PC-9 (cell line): ENCODE measurements at regions not wholly inside any gene's neighbourhood (a gene's known extent, or its start where the extent isn't known, plus 50 kb on each side); places are given as distances from the start of the nearest gene placed in this dataset.

Source experiments
- BruUV-seq: library from RNA; stranded (reverse); fragments of 400-500 nt; replicated peaks from 2 replicates; lab custom pipeline; 2021; lab: Mats Ljungman, UMichigan
- CTCF ChIA-PET: fragments of 300-600 bp; sonication (Branson Sonifier 250); formaldehyde crosslinking; loops from one replicate; lab custom pipeline; 2022; ENCODE audit warnings: antibody characterized with exemption; lab: Charles Lee
- POLR2A ChIA-PET: fragments of 300-600 bp; sonication (Branson Sonifier 250); formaldehyde crosslinking; loops from one replicate; lab custom pipeline; 2022; ENCODE audit warnings: antibody characterized with exemption; ENCODE audit not compliant: unreplicated experiment; lab: Charles Lee
- DNase-seq, 2 experiments: peaks; one replicate each; pipeline versions ENCODE4 v3.0.0 to v3.0.0-alpha.2; 2015 to 2022; ENCODE audit warnings: mixed read lengths in 1 of 2
- H2AFZ ChIP-seq: fragments of 200-600 bp; sonication (generic); 2 replicates; pipeline ENCODE4 v1.8.1; 2017; ENCODE audit warnings: antibody characterized with exemption
- H3F3A ChIP-seq: fragments of 200-600 bp; sonication (generic); 2 replicates; pipeline ENCODE4 v1.8.1; 2017; ENCODE audit warnings: antibody characterized with exemption, mild to moderate bottlenecking, low read depth; ENCODE audit not compliant: insufficient read depth
- H3K27ac ChIP-seq: fragments of 200-600 bp; sonication (generic); 2 replicates; pipeline ENCODE4 v1.6.1; 2016; ENCODE audit warnings: mixed run types
- H3K27me3 ChIP-seq: fragments of 200-600 bp; sonication (generic); 2 replicates; pipeline ENCODE4 v1.6.1; 2016; ENCODE audit warnings: low read depth, mixed run types; ENCODE audit not compliant: insufficient read depth
- H3K36me3 ChIP-seq: fragments of 200-600 bp; sonication (generic); 2 replicates; pipeline ENCODE4 v1.6.1; 2016; ENCODE audit warnings: low read depth, mixed run types
- H3K4me1 ChIP-seq: fragments of 200-600 bp; sonication (generic); replicated peaks from 2 replicates; pipeline ENCODE4 v1.6.1; 2016; ENCODE audit warnings: mixed run types; ENCODE audit not compliant: insufficient read depth
- H3K4me2 ChIP-seq: fragments of 200-600 bp; sonication (generic); 2 replicates; pipeline ENCODE4 v1.6.1; 2017; ENCODE audit warnings: mixed run types
- H3K4me3 ChIP-seq: fragments of 200-600 bp; sonication (generic); 2 replicates; pipeline ENCODE4 v1.6.1; 2016; ENCODE audit warnings: mixed run types
- H3K79me2 ChIP-seq: fragments of 200-600 bp; sonication (generic); 2 replicates; pipeline ENCODE4 v1.6.1; 2017; ENCODE audit warnings: low read depth, mixed run types
- H3K9me2 ChIP-seq: fragments of 200-600 bp; sonication (generic); 2 replicates; pipeline ENCODE4 v1.8.1; 2017; ENCODE audit warnings: mild to moderate bottlenecking; ENCODE audit not compliant: insufficient read depth
- H3K9me3 ChIP-seq: fragments of 200-600 bp; sonication (generic); 2 replicates; pipeline ENCODE4 v1.8.1; 2016; ENCODE audit warnings: low read depth; ENCODE audit not compliant: insufficient read depth
- H4K20me1 ChIP-seq: fragments of 200-600 bp; sonication (generic); 2 replicates; pipeline ENCODE4 v1.8.1; 2017; ENCODE audit not compliant: insufficient read depth
- CTCF ChIP-seq: fragments of 200-600 bp; sonication (generic); conservative IDR thresholded peaks from 2 replicates; pipeline ENCODE4 v1.6.1; 2017; ENCODE audit warnings: mixed run types, antibody characterized with exemption, mild to moderate bottlenecking, moderate library complexity
- EZH2 ChIP-seq: fragments of 200-600 bp; sonication (generic); IDR thresholded peaks from 2 replicates; pipeline ENCODE4 v1.8.0; 2017; ENCODE audit warnings: antibody characterized with exemption, low read depth
- intact Hi-C: fragments of 100-400 bp; cut with micrococcal nuclease; formaldehyde crosslinking; loops from one replicate; pipeline ENCODE4 v1.10.0; 2022; ENCODE audit not compliant: unreplicated experiment

- Histone ChIP-seq H3K36me3 (no peaks in the 10 kb centered on the region), H3K79me2 (no peaks in the 10 kb centered on the region), H4K20me1 (no peaks in the 10 kb centered on the region), H3K4me2 (no peak overlapping the region), H3K9me3 (no peaks in the 10 kb centered on the region), H3K27me3 (no peaks in the 10 kb centered on the region), H3K9me2 (no peaks in the 10 kb centered on the region), H2AFZ (no peak overlapping the region), H3K4me1 (no peaks in the 10 kb centered on the region), H3K4me3 (no peak overlapping the region), H3K27ac (no peak overlapping the region), H3F3A (no peaks in the 10 kb centered on the region)
- no peak for DNase-seq
- ChIA-PET POLR2A (no interaction called here), CTCF (no interaction called here)
- TF ChIP-seq CTCF (no peak), EZH2 (no peak)
- intact Hi-C loops = no loop called here
- no TSS peak for BruUV-seq
Measured at GRCh38 chr22:27517361-27518155, 284.0 kb downstream of the MN1 start.

- ChIA-PET CTCF (no interaction called here), POLR2A (no interaction called here)
- H3K4me1 ChIP-seq = no peaks in the 10 kb centered on the region
- intact Hi-C loops = no loop called here
- no peak overlapping the region for H3K4me2 ChIP-seq
- H3K36me3 ChIP-seq = no peaks in the 10 kb centered on the region
- no peak overlapping the region for H3K27ac ChIP-seq
- H2AFZ ChIP-seq = no peak overlapping the region
- no peaks in the 10 kb centered on the region for H4K20me1 ChIP-seq
- no peaks in the 10 kb centered on the region for H3K27me3 ChIP-seq
- H3K9me2 ChIP-seq = no peaks in the 10 kb centered on the region
- no peak for DNase-seq
- no peak overlapping the region for H3K4me3 ChIP-seq
- TF ChIP-seq CTCF = no peak
- no peak for TF ChIP-seq EZH2
- H3F3A ChIP-seq = no peaks in the 10 kb centered on the region
- BruUV-seq = no TSS peak
- H3K79me2 ChIP-seq = no peaks in the 10 kb centered on the region
- no peaks in the 10 kb centered on the region for H3K9me3 ChIP-seq
Measured at GRCh38 chr22:27518531-27519340, 282.8 kb downstream of the MN1 start.

GRCh38 chr22:27523711-27524110 is 277.8 kb downstream of the MN1 start:
- Histone ChIP-seq H3F3A (no peaks in the 10 kb centered on the region), H3K9me3 (no peaks in the 10 kb centered on the region), H4K20me1 (no peaks in the 10 kb centered on the region), H3K27me3 (no peaks in the 10 kb centered on the region), H3K36me3 (no peaks in the 10 kb centered on the region), H2AFZ (no peak overlapping the region), H3K79me2 (no peaks in the 10 kb centered on the region), H3K9me2 (no peaks in the 10 kb centered on the region), H3K4me3 (no peak overlapping the region), H3K4me2 (no peak overlapping the region), H3K27ac (no peak overlapping the region), H3K4me1 (no peaks in the 10 kb centered on the region)
- TF ChIP-seq EZH2 (no peak), CTCF (no peak)
- no peak for DNase-seq
- no TSS peak for BruUV-seq
- ChIA-PET CTCF (no interaction called here), POLR2A (no interaction called here)
- intact Hi-C loops = no loop called here
